Caco-2 (cell line): ENCODE measurements at regions not wholly inside any gene's neighbourhood (a gene's known extent, or its start where the extent isn't known, plus 50 kb on each side); places are given as distances from the start of the nearest gene placed in this dataset.

ENCODE experiments used
- BruUV-seq: library from RNA; stranded (reverse); fragments of 400-500 nt; replicated peaks from 2 replicates; lab custom pipeline; 2021; lab: Mats Ljungman, UMichigan
- CTCF ChIA-PET: fragments of 300-600 bp; sonication (Branson Sonifier 250); formaldehyde crosslinking; loops from one replicate; lab custom pipeline; 2022; ENCODE audit warnings: antibody characterized with exemption; lab: Charles Lee
- POLR2A ChIA-PET: fragments of 300-600 bp; sonication (Branson Sonifier 250); formaldehyde crosslinking; loops from one replicate; lab custom pipeline; 2022; ENCODE audit warnings: antibody characterized with exemption; lab: Charles Lee
- DNase-seq, 2 experiments: peaks; one replicate each; pipeline versions ENCODE4 v3.0.0 to v3.0.0-alpha.2; 2020 to 2022
- H3K27me3 ChIP-seq: replicated peaks from 2 replicates; pipeline ENCODE4 v1.6.0; 2011; ENCODE audit warnings: low read length; ENCODE audit not compliant: control insufficient read depth, insufficient read depth
- H3K36me3 ChIP-seq: 2 replicates; pipeline ENCODE4 v1.5.1; 2011; ENCODE audit warnings: low read length; ENCODE audit not compliant: control insufficient read depth, insufficient read depth
- H3K4me1 ChIP-seq: fragments of 250-450 bp; sonication (Bioruptor Pico); 2 replicates; pipeline ENCODE4 v1.5.1; 2020; ENCODE audit warnings: mild to moderate bottlenecking
- H3K4me3 ChIP-seq: 2 replicates; pipeline ENCODE4 v1.5.1; 2011; ENCODE audit warnings: low read depth, mild to moderate bottlenecking, control low read depth, low read length
- H3K9me3 ChIP-seq: fragments of 250-450 bp; sonication (Bioruptor Pico); 2 replicates; pipeline ENCODE4 v1.5.1; 2020; ENCODE audit warnings: mild to moderate bottlenecking, moderate library complexity
- H3K27ac Mint-ChIP-seq: one replicate; pipeline ENCODE4 v1.8.0; 2022; ENCODE audit warnings: mixed read lengths; ENCODE audit not compliant: unreplicated experiment
- H3K27me3 Mint-ChIP-seq: one replicate; pipeline ENCODE4 v1.8.0; 2022; ENCODE audit warnings: mixed read lengths; ENCODE audit not compliant: insufficient read depth, unreplicated experiment
- H3K36me3 Mint-ChIP-seq: one replicate; pipeline ENCODE4 v1.8.0; 2022; ENCODE audit warnings: mild to moderate bottlenecking, mixed read lengths; ENCODE audit not compliant: insufficient read depth, unreplicated experiment
- H3K4me1 Mint-ChIP-seq: one replicate; pipeline ENCODE4 v1.8.0; 2022; ENCODE audit warnings: low read depth, mixed read lengths; ENCODE audit not compliant: unreplicated experiment
- H3K4me3 Mint-ChIP-seq: one replicate; pipeline ENCODE4 v1.8.0; 2022; ENCODE audit warnings: mild to moderate bottlenecking, moderate library complexity, mixed read lengths; ENCODE audit not compliant: unreplicated experiment
- H3K9me3 Mint-ChIP-seq: one replicate; pipeline ENCODE4 v1.8.0; 2022; ENCODE audit warnings: mixed read lengths; ENCODE audit not compliant: unreplicated experiment
- intact Hi-C: fragments of 100-400 bp; cut with micrococcal nuclease; formaldehyde crosslinking; loops from one replicate; pipeline ENCODE4 v1.10.0; 2022; ENCODE audit not compliant: unreplicated experiment
- TF ChIP-seq, protein P1 (sequence below), 2 experiments: fragments of 200-600 bp in 1 of 2; IDR thresholded peaks; 1 replicate in 1 of 2; 2 replicates in 1 of 2; pipeline versions ENCODE4 v1.5.1 to v1.8.0; 2011 to 2022; ENCODE audit warnings: antibody characterized with exemption in 1 of 2, control low read depth in 1 of 2, inconsistent platforms in 1 of 2, low read depth in 1 of 2, low read length in 1 of 2, mild to moderate bottlenecking in 1 of 2, moderate library complexity in 1 of 2; ENCODE audit not compliant: insufficient read depth in 1 of 2, severe bottlenecking in 1 of 2, unreplicated experiment in 1 of 2

DNA sequence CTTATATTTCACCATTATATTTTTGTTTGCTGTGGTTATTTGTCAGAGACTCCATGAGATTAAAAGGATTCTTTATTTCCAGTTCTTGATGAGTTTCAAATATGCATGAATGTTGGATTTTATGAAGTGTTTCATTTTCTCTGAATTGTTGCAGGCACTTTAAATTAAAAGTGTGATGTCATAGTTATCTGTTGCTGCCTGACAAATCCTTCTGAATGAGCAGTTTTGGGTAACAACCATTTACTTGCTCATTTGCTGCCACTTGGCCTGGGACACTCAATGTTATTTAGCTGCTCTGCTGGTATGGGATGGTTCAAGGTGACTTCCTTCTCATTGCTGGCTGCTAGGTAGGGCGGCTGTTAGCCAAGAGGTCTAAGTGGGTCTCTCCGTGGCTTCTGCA lies 173.5 kb downstream of the LPIN1 start:
- no TSS peak for BruUV-seq
- H3K4me1 Mint-ChIP-seq, result no peaks in the 10 kb centered on the region
- ChIA-PET POLR2A (no interaction called here), CTCF (no interaction called here)
- Histone ChIP-seq H3K9me3 (no peaks in the 10 kb centered on the region; the same call in 1 of the 2 replicates), H3K36me3 (no peaks in the 10 kb centered on the region), H3K4me1 (no peaks in the 10 kb centered on the region), H3K27me3 (no peaks in the 10 kb centered on the region), H3K4me3 (no peak overlapping the region)
- TF ChIP-seq, protein P1, sequence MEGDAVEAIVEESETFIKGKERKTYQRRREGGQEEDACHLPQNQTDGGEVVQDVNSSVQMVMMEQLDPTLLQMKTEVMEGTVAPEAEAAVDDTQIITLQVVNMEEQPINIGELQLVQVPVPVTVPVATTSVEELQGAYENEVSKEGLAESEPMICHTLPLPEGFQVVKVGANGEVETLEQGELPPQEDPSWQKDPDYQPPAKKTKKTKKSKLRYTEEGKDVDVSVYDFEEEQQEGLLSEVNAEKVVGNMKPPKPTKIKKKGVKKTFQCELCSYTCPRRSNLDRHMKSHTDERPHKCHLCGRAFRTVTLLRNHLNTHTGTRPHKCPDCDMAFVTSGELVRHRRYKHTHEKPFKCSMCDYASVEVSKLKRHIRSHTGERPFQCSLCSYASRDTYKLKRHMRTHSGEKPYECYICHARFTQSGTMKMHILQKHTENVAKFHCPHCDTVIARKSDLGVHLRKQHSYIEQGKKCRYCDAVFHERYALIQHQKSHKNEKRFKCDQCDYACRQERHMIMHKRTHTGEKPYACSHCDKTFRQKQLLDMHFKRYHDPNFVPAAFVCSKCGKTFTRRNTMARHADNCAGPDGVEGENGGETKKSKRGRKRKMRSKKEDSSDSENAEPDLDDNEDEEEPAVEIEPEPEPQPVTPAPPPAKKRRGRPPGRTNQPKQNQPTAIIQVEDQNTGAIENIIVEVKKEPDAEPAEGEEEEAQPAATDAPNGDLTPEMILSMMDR (IDR thresholded peaks at IDR 0.05; ENCODE audit: insufficient read depth in 1 of 2, low read depth in 1 of 2, low read length in 1 of 2, severe bottlenecking in 1 of 2, unreplicated experiment in 1 of 2), result no peak
- H3K9me3 Mint-ChIP-seq, result no peaks in the 10 kb centered on the region
- no peaks in the 10 kb centered on the region for H3K36me3 Mint-ChIP-seq
- no peak overlapping the region for H3K27ac Mint-ChIP-seq
- peaks cover 6% of the 10 kb centered on the region for H3K27me3 Mint-ChIP-seq
- DNase-seq, result no peak
- no peak overlapping the region for H3K4me3 Mint-ChIP-seq
- intact Hi-C loops, result no loop called here

- no peaks in the 10 kb centered on the region for H3K36me3 Mint-ChIP-seq
- Histone ChIP-seq H3K9me3 (no peaks in the 10 kb centered on the region; the same call in 1 of the 2 replicates), H3K36me3 (no peaks in the 10 kb centered on the region), H3K27me3 (no peaks in the 10 kb centered on the region), H3K4me1 (no peaks in the 10 kb centered on the region), H3K4me3 (no peak overlapping the region)
- no peak for DNase-seq
- H3K9me3 Mint-ChIP-seq, result no peaks in the 10 kb centered on the region
- peaks cover 4% of the 10 kb centered on the region for H3K27me3 Mint-ChIP-seq
- intact Hi-C loops, result no loop called here
- no peaks in the 10 kb centered on the region for H3K4me1 Mint-ChIP-seq
- no TSS peak for BruUV-seq
- CTCF ChIA-PET, result no interaction called here
- no peak overlapping the region for H3K4me3 Mint-ChIP-seq
- no peak overlapping the region for H3K27ac Mint-ChIP-seq
- TF ChIP-seq, protein P1 (IDR thresholded peaks at IDR 0.05; ENCODE audit: insufficient read depth in 1 of 2, low read depth in 1 of 2, low read length in 1 of 2, severe bottlenecking in 1 of 2, unreplicated experiment in 1 of 2), result no peak
- POLR2A ChIA-PET, result no interaction called here
These were observed 174.7 kb downstream of the LPIN1 start for GRCh38 chr2:11920993-11921583.

DNA sequence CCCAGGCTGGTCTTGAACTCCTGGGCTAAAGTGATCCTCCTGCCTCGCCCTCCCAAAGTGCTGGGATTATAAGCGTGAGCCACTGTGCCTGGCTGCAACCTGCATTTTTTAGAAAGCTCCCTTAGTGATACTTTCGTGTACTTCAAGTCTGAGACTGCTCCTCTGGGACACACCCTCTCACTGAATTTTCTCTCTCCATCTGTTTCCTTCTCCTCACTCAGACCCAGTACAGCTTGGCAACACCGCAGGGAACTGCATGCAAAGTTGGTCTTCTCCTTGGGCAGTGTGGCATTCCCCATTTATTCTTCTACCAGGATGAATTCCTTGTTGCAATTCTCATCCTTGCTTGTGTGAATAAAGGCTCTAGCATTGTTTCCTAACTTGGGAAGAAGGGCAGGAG lies 175.9 kb downstream of the LPIN1 start:
- BruUV-seq, result no TSS peak
- ChIA-PET POLR2A (no interaction called here), CTCF (no interaction called here)
- TF ChIP-seq, protein P1 (IDR thresholded peaks at IDR 0.05; ENCODE audit: insufficient read depth in 1 of 2, low read depth in 1 of 2, low read length in 1 of 2, severe bottlenecking in 1 of 2, unreplicated experiment in 1 of 2), result no peak
- no peaks in the 10 kb centered on the region for H3K9me3 ChIP-seq
- H3K27me3 ChIP-seq, result no peaks in the 10 kb centered on the region
- peaks cover 4% of the 10 kb centered on the region for H3K27me3 Mint-ChIP-seq
- no peak overlapping the region for H3K4me3 ChIP-seq
- no peaks in the 10 kb centered on the region for H3K36me3 Mint-ChIP-seq
- H3K4me1 ChIP-seq, result no peaks in the 10 kb centered on the region
- intact Hi-C loops, result no loop called here
- H3K36me3 ChIP-seq, result no peaks in the 10 kb centered on the region
- no peaks in the 10 kb centered on the region for H3K9me3 Mint-ChIP-seq
- H3K4me1 Mint-ChIP-seq, result no peaks in the 10 kb centered on the region
- H3K4me3 Mint-ChIP-seq, result no peak overlapping the region
- DNase-seq, result no peak
- no peak overlapping the region for H3K27ac Mint-ChIP-seq
